Endothelial cell of umbilical vein (primary cell): ENCODE measurements at regions not wholly inside any gene's neighbourhood (a gene's known extent, or its start where the extent isn't known, plus 50 kb on each side); places are given as distances from the start of the nearest gene placed in this dataset.

Experiments
- BruUV-seq: library from RNA; stranded (reverse); fragments of 400-500 nt; replicated peaks from 2 replicates; lab custom pipeline; 2021; lab: Mats Ljungman, UMichigan
- CTCF ChIA-PET: fragments of 300-600, 350-600 bp; sonication (Branson Sonifier 250); formaldehyde crosslinking; loops from one replicate; lab custom pipeline; 2021; ENCODE audit warnings: antibody characterized with exemption, inconsistent platforms; lab: Charles Lee
- POLR2A ChIA-PET: fragments of 300-600, 350-600 bp; sonication (Branson Sonifier 250); formaldehyde crosslinking; loops from one replicate; lab custom pipeline; 2021; ENCODE audit warnings: antibody characterized with exemption, inconsistent platforms; lab: Charles Lee
- DNase-seq: peaks from one replicate; pipeline ENCODE4 v3.0.0-alpha.2; 2011; ENCODE audit warnings: low read depth, low spot score
- FAIRE-seq: peaks from 2 replicates; lab custom pipeline; 2011; peaks lifted over from hg19 to GRCh38; lab: Jason Lieb, UNC
- H2AFZ ChIP-seq: 2 replicates; pipeline ENCODE4 v1.6.0; 2012; ENCODE audit warnings: low read depth, low read length, control low read depth, inconsistent platforms
- H3K27ac ChIP-seq: 2 replicates; pipeline ENCODE4 v1.5.1; 2011; ENCODE audit warnings: low read depth, mild to moderate bottlenecking, control low read depth, low read length, moderate library complexity; ENCODE audit not compliant: insufficient read depth
- H3K27me3 ChIP-seq, 2 experiments: 2 replicates each; pipeline versions ENCODE4 v1.6.0 to v1.6.1; 2011; ENCODE audit warnings: low read length in 2 of 2, mixed read lengths in 1 of 2; ENCODE audit not compliant: control insufficient read depth in 2 of 2, insufficient read depth in 2 of 2
- H3K36me3 ChIP-seq, 2 experiments: 2 replicates in 1 of 2; 3 replicates in 1 of 2; pipeline ENCODE4 v1.5.1; 2011; ENCODE audit warnings: low read length in 2 of 2, mild to moderate bottlenecking in 1 of 2, moderate library complexity in 1 of 2; ENCODE audit not compliant: control insufficient read depth in 2 of 2, insufficient read depth in 2 of 2; ENCODE audit errors: extremely low read depth in 1 of 2
- H3K4me1 ChIP-seq: 3 replicates; pipeline ENCODE4 v1.5.1; 2011; ENCODE audit warnings: mild to moderate bottlenecking, low read length; ENCODE audit not compliant: control insufficient read depth, insufficient read depth; ENCODE audit errors: extremely low read depth
- H3K4me2 ChIP-seq: 2 replicates; pipeline ENCODE4 v1.6.1; 2011; ENCODE audit warnings: low read length, control low read depth, mixed read lengths; ENCODE audit not compliant: insufficient read depth
- H3K4me3 ChIP-seq, 3 experiments: fragments of 200-600 bp in 1 of 3; sonication (generic), shearing (Covaris generic) in 1 of 3; replicated peaks in 1 of 3; 2 replicates each; pipeline ENCODE4 v1.5.1; 2011 to 2016; ENCODE audit warnings: control low read depth in 3 of 3, low read length in 3 of 3, mild to moderate bottlenecking in 2 of 3, inconsistent platforms in 1 of 3, low read depth in 1 of 3, moderate library complexity in 1 of 3; ENCODE audit not compliant: insufficient read depth in 1 of 3
- H3K79me2 ChIP-seq: 2 replicates; pipeline ENCODE4 v1.6.0; 2012; ENCODE audit warnings: low read length, inconsistent platforms; ENCODE audit not compliant: control insufficient read depth, insufficient read depth
- H3K9ac ChIP-seq: replicated peaks from 2 replicates; pipeline ENCODE3; 2011; ENCODE audit warnings: low read length, control low read depth; ENCODE audit not compliant: insufficient read depth; ENCODE audit errors: extremely low read depth
- H3K9me1 ChIP-seq: replicated peaks from 3 replicates; pipeline ENCODE4 v1.6.0; 2011; ENCODE audit warnings: mild to moderate bottlenecking, low read length; ENCODE audit not compliant: control insufficient read depth, insufficient read depth; ENCODE audit errors: extremely low read depth
- H3K9me3 ChIP-seq: replicated peaks from 2 replicates; pipeline ENCODE4 v1.5.1; 2012; ENCODE audit warnings: low read length, inconsistent platforms; ENCODE audit not compliant: control insufficient read depth, insufficient read depth
- H4K20me1 ChIP-seq: replicated peaks from 2 replicates; pipeline ENCODE3; 2011; ENCODE audit warnings: mild to moderate bottlenecking, low read length; ENCODE audit not compliant: control insufficient read depth, insufficient read depth; ENCODE audit errors: extremely low read depth
- CTCF ChIP-seq, 2 donors: IDR thresholded peaks; 1 replicate in 1 of 2; 2 replicates in 1 of 2; pipeline ENCODE4 v1.5.1; 2011; ENCODE audit warnings: low read length in 2 of 2, mild to moderate bottlenecking in 2 of 2, moderate library complexity in 2 of 2, control low read depth in 1 of 2, inconsistent platforms in 1 of 2, low read depth in 1 of 2; ENCODE audit not compliant: insufficient read depth in 1 of 2; ENCODE audit errors: extremely low read depth in 1 of 2
- EZH2 ChIP-seq: IDR thresholded peaks from 2 replicates; pipeline ENCODE4 v1.6.1; 2012; ENCODE audit warnings: borderline replicate concordance, low read depth, mild to moderate bottlenecking, moderate library complexity, low read length, inconsistent platforms; ENCODE audit not compliant: severe bottlenecking
- FOS ChIP-seq: IDR thresholded peaks from 2 replicates; pipeline ENCODE4 v1.6.1; 2011; ENCODE audit warnings: mild to moderate bottlenecking, low read length, moderate library complexity, borderline replicate concordance; ENCODE audit not compliant: insufficient read depth
- GATA2 ChIP-seq: IDR thresholded peaks from 2 replicates; pipeline ENCODE4 v1.7.0; 2011; ENCODE audit warnings: low read depth, mild to moderate bottlenecking, moderate library complexity, mixed read lengths, low read length; ENCODE audit not compliant: insufficient read length, insufficient read depth
- JUN ChIP-seq: IDR thresholded peaks from 2 replicates; pipeline ENCODE4 v1.6.1; 2011; ENCODE audit warnings: borderline replicate concordance, low read depth; ENCODE audit not compliant: insufficient read length, insufficient read depth
- MAX ChIP-seq: IDR thresholded peaks from 2 replicates; pipeline ENCODE4 v1.6.1; 2011; ENCODE audit not compliant: insufficient read depth, insufficient read length
- MYC ChIP-seq: IDR thresholded peaks from one replicate; pipeline ENCODE4 v1.6.1; 2011; ENCODE audit warnings: mild to moderate bottlenecking, low read depth, low read length
- POLR2A ChIP-seq: IDR thresholded peaks from 2 replicates; pipeline ENCODE4 v1.6.1; 2012; ENCODE audit warnings: low read depth, mild to moderate bottlenecking, control low read depth, low read length
- POLR2AphosphoS5 ChIP-seq: IDR thresholded peaks from 2 replicates; pipeline ENCODE4 v1.6.1; 2012; ENCODE audit warnings: low read depth, mild to moderate bottlenecking, control low read depth, low read length, moderate library complexity; ENCODE audit not compliant: insufficient read depth
- dilution Hi-C: fragments of 300-500 bp; cut with MboI; formaldehyde crosslinking; loops from one replicate; pipeline ENCODE4 v1.15.0; 2019; ENCODE audit warnings: low sequenced_read_pairs; ENCODE audit not compliant: extremely low pct_ligation_motif_present
- intact Hi-C: fragments of 100-400 bp; cut with micrococcal nuclease; formaldehyde crosslinking; loops from one replicate; pipeline ENCODE4 v1.10.0; 2022

GRCh38 chr5:144102979-144103378 lies 67.5 kb downstream of the YIPF5 start:
- Histone ChIP-seq H3K36me3 (no peaks in the 10 kb centered on the region), H3K27ac (no peak overlapping the region), H3K9me3 (no peaks in the 10 kb centered on the region), H4K20me1 (no peaks in the 10 kb centered on the region), H3K79me2 (no peaks in the 10 kb centered on the region), H3K27me3 (no peaks in the 10 kb centered on the region), H3K9ac (no peak overlapping the region), H3K4me3 (no peak overlapping the region), H2AFZ (no peak overlapping the region), H3K9me1 (no peaks in the 10 kb centered on the region), H3K4me1 (no peaks in the 10 kb centered on the region), H3K4me2 (no peak overlapping the region)
- DNase-seq: no peak
- dilution Hi-C loops: no loop called here
- POLR2A ChIA-PET: no interaction called here
- TF ChIP-seq FOS: no peak
- no peak for TF ChIP-seq JUN
- no peak for TF ChIP-seq CTCF (IDR thresholded peaks at IDR 0.05; ENCODE audit: extremely low read depth in 1 of 2, insufficient read depth in 1 of 2, low read depth in 1 of 2, low read length in 2 of 2)
- intact Hi-C loops: no loop called here
- no peak for FAIRE-seq
- no TSS peak for BruUV-seq
- CTCF ChIA-PET: interaction anchor here (1.1 kb wide), 1 partner anchor 14 kb away, joined by 3 read pairs; no protein-coding TSS in a partner anchor

GRCh38 chr5:144103611-144104485 lies 66.6 kb downstream of the YIPF5 start:
- DNase-seq: no peak
- Histone ChIP-seq H3K36me3 (no peaks in the 10 kb centered on the region), H3K27ac (no peak overlapping the region), H3K27me3 (no peaks in the 10 kb centered on the region), H3K4me3 (no peak overlapping the region), H3K4me1 (no peaks in the 10 kb centered on the region), H4K20me1 (no peaks in the 10 kb centered on the region), H2AFZ (no peak overlapping the region), H3K9ac (no peak overlapping the region), H3K4me2 (no peak overlapping the region), H3K9me3 (no peaks in the 10 kb centered on the region), H3K79me2 (no peaks in the 10 kb centered on the region), H3K9me1 (no peaks in the 10 kb centered on the region)
- ChIA-PET POLR2A (no interaction called here), CTCF (interaction anchor here (1.1 kb wide), 1 partner anchor 15 kb away, joined by 3 read pairs; no protein-coding TSS in a partner anchor)
- no peak for FAIRE-seq
- intact Hi-C loops (no loop called here), dilution Hi-C loops (no loop called here)
- no peak for TF ChIP-seq EZH2
- TF ChIP-seq CTCF (IDR thresholded peaks at IDR 0.05; ENCODE audit: extremely low read depth in 1 of 2, insufficient read depth in 1 of 2, low read depth in 1 of 2, low read length in 2 of 2): no peak
- TF ChIP-seq MYC: no peak
- TF ChIP-seq JUN: no peak
- TF ChIP-seq FOS: no peak
- TF ChIP-seq GATA2: no peak
- no peak for TF ChIP-seq POLR2A
- no peak for TF ChIP-seq POLR2AphosphoS5
- no peak for TF ChIP-seq MAX
- no TSS peak for BruUV-seq
